Stimulated activated CD8-positive, alpha-beta memory T cell treated with anti-CD3 and anti-CD28 coated beads, Interleukin-15, amount 100 ng/mL, for 1 hour (primary cell): ENCODE measurements at regions not wholly inside any gene's neighbourhood (a gene's known extent, or its start where the extent isn't known, plus 50 kb on each side); places are given as distances from the start of the nearest gene placed in this dataset.
"Not testable (repeated sequence)": the region's sequence is repeated elsewhere in the genome, so short reads cannot be mapped to it uniquely, and the experiment has no call there.

Experiments
- DNase-seq: peaks from one replicate; pipeline ENCODE4 v3.0.0-alpha.2; 2020; ENCODE audit warnings: low read depth

DNA sequence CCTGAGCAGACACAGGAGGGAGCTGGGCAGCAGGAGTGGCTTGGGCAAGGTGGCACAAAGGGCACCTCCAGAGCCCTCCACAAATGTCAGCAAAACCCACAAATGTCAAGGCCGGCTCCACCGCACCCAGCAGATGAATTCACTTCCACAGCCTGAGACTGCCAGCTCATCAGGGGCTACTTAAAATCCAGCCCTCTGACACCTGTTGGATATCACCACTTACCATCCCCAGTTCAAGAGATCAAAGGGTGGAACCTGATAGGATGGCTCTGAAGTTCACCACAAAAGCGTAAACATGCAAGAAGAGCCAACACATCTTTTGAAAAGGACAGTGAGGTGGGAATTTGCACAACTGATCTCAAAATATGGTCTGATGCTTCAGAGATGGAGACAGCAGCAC lies 168.6 kb upstream of the GRK3 start:
- no peak for DNase-seq

- no peak for DNase-seq
Observed at GRCh38 chr22:25396615-25397200, 167.8 kb upstream of the GRK3 start.

DNA sequence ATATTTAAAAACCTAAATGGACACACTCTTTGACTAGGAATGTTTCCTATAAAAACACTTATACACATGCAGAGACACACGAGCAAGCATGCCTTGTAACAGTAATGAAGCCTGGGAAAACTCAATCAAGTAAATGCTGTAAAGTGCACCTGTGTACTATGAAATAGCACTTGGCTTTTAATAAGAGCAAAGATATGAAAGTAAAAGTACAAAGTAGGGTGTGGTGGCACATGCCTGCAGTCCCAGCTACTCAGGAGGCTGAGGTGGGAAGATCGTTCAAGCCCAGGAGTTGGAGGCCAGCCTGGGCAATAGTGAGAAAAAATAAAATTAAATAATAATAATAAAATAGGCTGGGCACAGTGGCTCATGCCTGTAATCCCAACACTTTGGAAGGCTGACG lies 166.9 kb upstream of the GRK3 start:
- DNase-seq, result no peak

- DNase-seq, result not testable (repeated sequence)
Observed at GRCh38 chr22:25398591-25399062, 165.8 kb upstream of the GRK3 start.

GRCh38 chr22:25399649-25400151 lies 164.8 kb upstream of the GRK3 start:
- DNase-seq, result no peak

GRCh38 chr22:25402160-25402500 lies 162.3 kb upstream of the GRK3 start:
- no peak for DNase-seq

DNA sequence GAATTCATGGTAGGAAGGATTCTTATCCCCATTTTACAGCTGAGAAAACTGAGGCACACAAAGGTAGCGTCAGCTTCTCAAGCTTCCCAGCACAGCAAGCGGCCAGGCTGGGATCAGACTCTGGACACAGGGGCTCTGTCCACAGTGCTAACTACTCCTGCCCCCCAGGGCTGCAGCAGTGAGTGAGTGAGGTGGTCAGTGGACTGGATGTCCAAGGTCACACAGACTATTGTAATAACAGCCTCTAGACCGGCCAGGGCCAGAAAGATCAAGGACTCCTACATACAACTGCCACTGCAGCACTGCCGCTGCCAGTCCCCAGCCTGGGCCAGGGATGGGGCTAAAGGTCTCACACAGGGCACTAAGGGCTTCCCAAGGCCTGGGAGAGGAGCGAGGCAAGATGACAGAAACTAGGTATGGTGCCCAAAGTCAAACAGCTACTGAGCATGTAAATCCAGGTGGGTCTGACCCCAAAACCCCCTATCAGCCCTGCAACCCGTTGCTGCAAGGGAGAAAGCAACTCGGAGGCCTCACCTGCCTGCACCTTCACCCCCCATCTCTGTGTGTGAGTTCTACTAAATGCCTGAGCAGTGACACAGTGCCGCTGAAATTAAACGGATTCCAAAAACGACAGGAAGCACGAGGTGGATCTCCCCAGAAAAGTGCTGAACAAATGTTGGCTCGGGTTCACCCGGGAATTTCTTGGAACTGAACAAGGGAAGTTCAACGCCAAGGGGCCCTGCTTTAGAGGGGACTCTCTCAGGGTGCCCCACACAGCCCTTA lies 161.8 kb upstream of the GRK3 start:
- no peak for DNase-seq

GRCh38 chr22:25403284-25403810 lies 161.1 kb upstream of the GRK3 start:
- DNase-seq, result no peak

DNA sequence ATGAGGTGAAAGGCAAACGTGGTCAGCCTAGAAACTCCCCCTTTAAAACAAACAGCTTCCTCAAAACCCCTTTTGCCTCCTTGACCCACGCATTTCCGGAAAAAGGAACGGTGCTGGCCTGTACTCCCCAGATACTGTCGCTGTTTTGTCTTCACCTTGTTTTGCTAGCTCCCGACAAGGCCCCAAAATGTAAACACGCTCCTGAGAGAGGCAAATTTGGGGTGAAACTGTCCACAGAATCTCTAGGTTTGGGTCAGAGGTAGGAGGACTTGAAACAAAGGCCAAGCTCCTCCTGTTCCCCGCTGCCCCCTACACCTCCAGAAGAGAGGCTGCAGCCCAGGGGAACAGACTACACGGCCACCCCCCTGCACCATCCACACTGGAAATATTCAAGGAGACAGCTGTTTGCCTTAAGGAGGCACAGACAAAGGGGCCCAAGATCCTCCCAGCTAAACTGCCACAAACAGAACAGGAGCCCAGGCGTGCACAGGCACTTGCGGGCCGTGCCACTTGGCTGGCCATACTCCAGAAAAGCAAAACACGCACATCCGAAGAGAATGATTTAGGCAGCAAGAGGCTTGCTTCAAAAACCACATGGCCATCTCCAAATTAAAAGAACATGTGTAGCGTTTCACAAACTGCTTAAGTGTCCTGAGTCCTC lies 160.5 kb upstream of the GRK3 start:
- DNase-seq, result no peak

DNA sequence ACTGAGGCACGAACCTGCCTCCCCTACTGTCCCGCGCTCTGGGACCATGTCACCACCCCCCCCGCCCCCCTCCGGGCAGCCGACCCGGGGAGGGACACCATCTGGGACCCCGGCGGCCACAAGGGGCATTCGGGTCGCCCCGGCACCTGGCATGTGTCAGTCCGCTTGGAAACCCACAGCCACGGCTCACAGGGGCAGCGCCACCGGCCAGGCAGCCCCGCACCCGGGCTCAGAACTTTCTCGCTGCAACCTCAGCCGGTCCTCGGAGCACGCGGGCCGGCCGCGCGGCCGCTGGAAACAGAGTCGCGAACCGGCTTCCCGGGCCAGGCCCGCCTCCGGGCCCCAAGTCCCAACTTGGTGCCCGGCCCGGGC lies 159.9 kb upstream of the GRK3 start:
- DNase-seq, result no peak

- peak; percentile 35 for DNase-seq
Observed at GRCh38 chr22:25404928-25405816, 159.3 kb upstream of the GRK3 start.

DNA sequence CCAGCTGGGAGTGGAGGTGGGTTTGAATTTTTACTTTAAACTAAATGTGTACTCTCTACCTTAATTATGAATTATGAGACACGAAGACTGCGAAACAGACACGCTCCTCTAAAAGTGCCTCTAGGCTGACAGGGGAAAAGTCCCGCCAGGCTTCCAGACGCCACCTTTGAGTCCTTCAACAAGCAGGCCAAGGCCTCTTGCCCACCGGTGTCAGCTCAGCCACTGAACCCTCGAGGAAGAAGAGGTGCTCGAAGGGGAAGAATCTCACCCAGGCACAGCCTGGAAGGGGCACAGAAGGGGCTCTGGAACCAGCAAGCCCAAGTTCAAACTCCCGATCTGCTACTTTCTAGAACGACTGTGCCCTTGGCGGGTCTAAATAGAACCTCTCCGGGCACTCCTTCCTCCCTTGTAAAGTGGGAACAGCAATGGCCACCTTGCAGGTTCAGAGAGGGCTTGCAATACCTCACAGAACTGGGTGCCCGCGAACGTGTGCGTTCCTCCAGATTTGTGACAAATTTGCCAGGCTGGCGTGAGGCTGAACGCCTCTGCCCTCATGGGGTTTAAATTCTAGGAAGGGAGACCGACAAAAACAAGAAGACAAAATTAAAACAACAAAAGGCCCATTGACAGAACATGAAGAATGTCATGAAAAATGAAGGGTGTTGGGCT lies 158.5 kb upstream of the GRK3 start:
- no peak for DNase-seq

GRCh38 chr22:25406510-25407210 lies 157.8 kb upstream of the GRK3 start:
- DNase-seq, result no peak

DNA sequence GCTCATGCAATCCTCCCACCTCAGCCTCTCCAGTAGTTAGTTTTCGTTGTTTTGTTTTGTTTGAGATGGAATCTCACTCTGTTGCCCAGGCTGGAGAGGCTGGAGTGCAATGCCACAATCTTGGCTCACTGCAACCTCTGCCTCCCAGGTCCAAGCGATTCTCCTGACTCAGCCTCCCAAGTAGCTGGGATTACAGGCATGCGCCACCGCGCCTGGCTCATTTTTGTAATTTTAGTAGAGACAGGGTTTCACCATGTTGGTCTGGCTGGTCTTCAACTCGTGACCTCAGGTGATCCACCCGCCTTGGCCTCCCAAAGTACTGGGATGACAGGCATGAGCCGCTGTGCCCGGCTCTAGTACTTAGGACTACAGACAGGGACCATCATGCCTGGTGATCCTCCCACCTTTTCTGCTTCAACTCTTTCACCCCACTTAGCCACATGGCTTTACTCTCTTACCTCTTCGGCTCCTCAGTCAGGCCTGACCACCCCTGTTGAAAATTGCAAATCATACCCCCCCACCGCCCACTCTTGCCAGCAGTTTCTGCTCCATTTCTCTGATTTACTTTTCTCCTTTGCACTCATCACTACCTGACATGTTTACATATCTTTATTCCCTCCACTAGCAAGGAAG lies 157.1 kb upstream of the GRK3 start:
- no peak for DNase-seq

DNA sequence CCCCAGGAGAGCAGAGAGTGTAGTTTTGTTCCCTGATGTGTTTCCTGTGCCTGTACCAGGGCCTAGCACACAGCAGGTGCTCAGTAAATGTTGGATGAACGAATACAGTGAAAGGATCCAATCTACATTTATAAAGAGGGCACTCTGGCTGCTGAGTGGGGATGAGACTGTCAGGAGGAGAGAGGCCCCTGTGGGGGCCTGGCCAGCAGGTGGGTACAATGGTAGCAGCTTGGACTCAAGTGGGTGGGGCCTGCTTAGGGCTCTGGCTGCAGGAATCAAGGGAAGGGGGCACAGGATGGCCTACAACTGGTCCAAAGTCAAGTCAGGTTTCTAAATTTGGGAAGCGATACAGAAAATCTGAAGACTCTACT lies 156.6 kb upstream of the GRK3 start:
- no peak for DNase-seq

DNA sequence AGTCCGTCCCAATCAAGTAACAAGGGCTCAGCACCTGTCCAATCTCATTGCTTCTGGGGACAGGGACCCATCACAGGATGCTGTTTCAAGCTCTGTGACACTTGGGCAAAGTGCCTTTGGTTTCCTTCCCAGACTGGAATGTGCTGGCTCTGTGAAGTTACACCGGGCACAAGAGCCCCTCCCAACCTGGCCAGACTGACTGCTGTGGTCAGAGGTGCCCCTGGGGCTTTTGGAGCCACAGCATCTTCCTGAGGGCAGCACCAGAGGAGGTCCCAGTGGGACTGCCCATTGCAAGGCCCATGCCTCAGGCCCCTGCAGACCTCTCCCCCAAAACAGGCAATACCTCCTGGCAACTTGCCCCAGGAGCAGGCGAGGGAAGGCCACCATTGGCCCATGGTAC lies 155.2 kb upstream of the GRK3 start:
- DNase-seq, result no peak

GRCh38 chr22:25410849-25411248 lies 153.6 kb upstream of the GRK3 start:
- no peak for DNase-seq

GRCh38 chr22:25413620-25414019 lies 150.9 kb upstream of the GRK3 start:
- DNase-seq, result no peak

DNA sequence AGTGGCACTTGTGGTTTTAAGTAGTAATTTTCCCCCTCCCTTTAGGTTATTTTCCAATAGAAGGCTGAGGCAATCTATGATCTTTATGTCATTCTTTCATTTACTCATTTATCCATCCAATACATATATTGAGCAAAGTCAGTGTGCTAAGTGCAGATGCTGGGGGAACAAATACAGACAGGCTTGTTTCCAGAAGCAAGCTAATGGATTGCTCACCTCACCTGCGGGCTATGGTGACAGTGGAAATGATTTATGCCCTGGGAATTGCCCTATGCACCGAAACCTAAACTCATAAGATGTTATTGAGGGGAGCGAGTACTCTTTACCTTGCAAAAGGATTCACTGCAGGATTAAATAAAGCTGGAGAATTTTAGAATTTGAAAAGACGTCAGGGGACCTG lies 148.7 kb upstream of the GRK3 start:
- not testable (repeated sequence) for DNase-seq

GRCh38 chr22:25417826-25418225 lies 146.6 kb upstream of the GRK3 start:
- DNase-seq, result not testable (repeated sequence)
